ENCODE measurements at regions not wholly inside any gene's neighbourhood (a gene's known extent, or its start where the extent isn't known, plus 50 kb on each side); places are given as distances from the start of the nearest gene placed in this dataset.
A peak's percentile ranks its signal among the peaks of the same experiment; 100 is the strongest.

- DNase-seq (ENCODE audit: low read depth), result peak; percentile 13
These were observed 77.5 kb upstream of the MIR17HG start for GRCh38 chr13:91270031-91270430.

DNA sequence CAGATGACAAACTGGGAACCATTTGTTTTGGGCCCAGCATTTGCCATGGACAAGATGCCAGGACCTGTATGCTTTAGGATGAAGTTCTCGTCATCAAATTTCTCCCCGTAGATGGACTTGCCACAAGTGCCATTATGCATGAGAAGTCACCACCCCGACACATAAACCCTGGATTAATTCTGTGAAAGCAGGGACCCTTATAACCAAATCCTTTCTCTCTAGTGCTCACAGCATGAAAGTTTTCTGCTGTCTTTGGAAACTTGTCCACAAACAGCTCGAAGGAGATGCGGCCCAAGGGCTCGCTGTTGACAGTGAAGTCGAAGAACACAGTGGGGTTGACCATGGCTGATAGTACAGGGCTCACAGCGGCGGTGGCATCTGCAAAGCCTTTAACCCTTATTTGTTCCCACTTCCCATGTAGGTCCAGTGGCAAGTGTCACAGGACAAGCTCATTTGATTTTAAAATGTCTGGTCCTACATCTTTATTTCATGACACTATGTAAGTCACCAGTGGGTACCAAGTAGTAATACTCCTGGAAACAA is 75.2 kb upstream of the MIR17HG start:
- DNase-seq (ENCODE audit: low read depth), result no peak

GRCh38 chr13:91273675-91274074 is 73.8 kb upstream of the MIR17HG start:
- DNase-seq (ENCODE audit: low read depth), result no peak

DNA sequence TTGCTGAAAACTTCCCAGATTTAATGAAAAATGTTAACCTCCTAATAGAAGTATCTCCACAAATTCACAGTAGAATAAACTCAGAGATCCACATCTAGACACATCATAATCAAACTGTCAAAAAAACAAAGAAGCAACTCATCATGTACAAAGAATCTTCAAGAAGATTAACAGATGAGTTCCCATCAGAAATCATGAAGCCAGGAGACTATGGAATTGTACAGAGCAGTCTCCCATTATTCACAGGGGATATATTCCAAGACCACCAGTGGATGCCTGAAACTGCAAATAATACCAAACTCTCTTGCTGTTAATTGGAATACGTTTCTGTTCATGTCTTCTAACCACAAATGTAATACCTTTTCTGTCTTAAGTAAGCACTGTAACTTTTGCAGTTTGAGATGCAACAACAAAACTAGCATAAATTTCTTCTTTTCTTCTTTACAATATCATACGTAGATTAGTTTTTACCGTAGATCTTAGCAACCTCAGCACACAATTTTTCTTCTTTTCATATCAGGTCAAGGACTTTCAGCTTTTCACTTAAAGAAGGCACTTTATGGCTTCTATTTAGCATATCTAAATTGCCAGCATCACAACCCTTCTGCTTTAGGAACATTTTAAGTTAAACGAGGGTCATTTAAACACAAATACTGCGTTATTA is 70.3 kb upstream of the MIR17HG start:
- no peak for DNase-seq (ENCODE audit: low read depth)

- no peak for DNase-seq (ENCODE audit: low read depth)
These were observed 69.2 kb upstream of the MIR17HG start for GRCh38 chr13:91278291-91278690.

- DNase-seq (ENCODE audit: low read depth), result no peak
These were observed 68.6 kb upstream of the MIR17HG start for GRCh38 chr13:91278888-91279287.

- DNase-seq (ENCODE audit: low read depth), result no peak
These were observed 66.7 kb upstream of the MIR17HG start for GRCh38 chr13:91280801-91281200.

GRCh38 chr13:91284335-91284734 is 63.2 kb upstream of the MIR17HG start:
- no peak for DNase-seq (ENCODE audit: low read depth)

DNA sequence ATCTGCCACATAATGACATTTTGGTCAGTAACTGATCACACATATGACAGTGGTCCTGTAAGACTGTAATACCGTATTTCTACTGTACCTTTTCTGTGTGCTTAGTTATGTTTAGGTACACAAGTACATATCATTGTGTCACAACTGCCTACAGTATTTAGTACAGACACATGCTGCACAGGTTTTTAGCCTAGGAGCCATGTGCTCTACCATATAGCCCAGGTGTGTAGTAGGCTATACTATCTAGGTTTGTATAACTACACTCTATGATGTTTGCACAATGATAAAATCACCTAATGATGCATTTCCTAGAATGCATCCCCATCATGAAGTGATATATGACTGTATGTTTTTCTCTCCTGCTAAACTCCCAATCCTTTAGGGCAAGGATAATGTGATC is 61.2 kb upstream of the MIR17HG start:
- no peak for DNase-seq (ENCODE audit: low read depth)

DNA sequence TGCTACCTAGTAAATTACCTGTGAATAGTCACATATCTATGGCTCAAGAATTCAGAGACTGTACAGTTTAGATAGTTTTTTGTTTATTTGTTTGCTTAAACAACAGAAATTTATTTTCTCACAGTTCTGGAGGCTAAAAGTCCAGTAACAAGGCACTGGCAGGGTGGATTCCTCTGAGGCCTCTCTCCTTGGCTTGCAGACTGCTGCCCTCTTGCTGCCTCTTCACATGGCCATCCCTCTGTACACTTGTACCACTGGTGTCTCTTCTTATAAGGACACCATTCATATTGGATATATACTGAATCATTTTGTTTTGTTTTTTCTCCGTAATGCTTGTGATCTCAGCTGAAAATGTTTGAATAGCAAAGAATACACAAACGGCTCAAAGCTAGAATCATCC is 56.4 kb upstream of the MIR17HG start:
- no peak for DNase-seq (ENCODE audit: low read depth)

GRCh38 chr13:91292630-91293221 is 54.8 kb upstream of the MIR17HG start:
- peak; percentile 0 for DNase-seq (ENCODE audit: low read depth)

GRCh38 chr13:91295712-91296410 is 51.6 kb upstream of the MIR17HG start:
- DNase-seq (ENCODE audit: low read depth), result no peak

- no peak for DNase-seq (ENCODE audit: low read depth)
These were observed 50.0 kb upstream of the MIR17HG start for GRCh38 chr13:91297503-91297902.

Measured in renal cortical epithelial cell (primary cell).